Natural killer cell (primary cell): ENCODE measurements at regions not wholly inside any gene's neighbourhood (a gene's known extent, or its start where the extent isn't known, plus 50 kb on each side); places are given as distances from the start of the nearest gene placed in this dataset.

ENCODE experiments used
- ATAC-seq, 3 donors: fragments of 150-1000 bp in 2 of 3; fragments of 200-7000 bp in 1 of 3; cut with Tn5 transposase; 1 replicate in 1 of 3; 2 replicates in 2 of 3; pipeline ENCODE4 v1.10.0; 2021; ENCODE audit warnings: mild to moderate bottlenecking in 2 of 3, moderate library complexity in 2 of 3
- DNase-seq, 2 donors: peaks; one replicate each; pipeline versions ENCODE4 v3.0.0 to v3.0.0-alpha.2; 2013 to 2021; ENCODE audit warnings: mixed read lengths in 1 of 2
- H3K27ac ChIP-seq: one replicate; pipeline ENCODE4 v1.5.1; 2013; ENCODE audit warnings: mild to moderate bottlenecking, low read length
- H3K27me3 ChIP-seq: one replicate; pipeline ENCODE4 v1.6.1; 2013; ENCODE audit warnings: low read length; ENCODE audit not compliant: control insufficient read depth, insufficient read depth
- H3K36me3 ChIP-seq: one replicate; pipeline ENCODE4 v1.6.1; 2013; ENCODE audit warnings: low read length; ENCODE audit not compliant: control insufficient read depth, insufficient read depth
- H3K4me1 ChIP-seq: one replicate; pipeline ENCODE4 v1.6.1; 2013; ENCODE audit warnings: low read length; ENCODE audit not compliant: control insufficient read depth, insufficient read depth
- H3K4me3 ChIP-seq: one replicate; pipeline ENCODE4 v1.5.1; 2013; ENCODE audit warnings: low read length
- H3K9me3 ChIP-seq: one replicate; pipeline ENCODE4 v1.6.1; 2013; ENCODE audit warnings: low read length; ENCODE audit not compliant: control insufficient read depth, insufficient read depth
- H3K27ac Mint-ChIP-seq, 2 donors: one replicate each; pipeline ENCODE4 v1.8.0; 2022; ENCODE audit warnings: mild to moderate bottlenecking in 2 of 2, mixed read lengths in 2 of 2, moderate library complexity in 1 of 2
- H3K27me3 Mint-ChIP-seq, 2 donors: one replicate each; pipeline ENCODE4 v1.8.0; 2022; ENCODE audit warnings: low read depth in 2 of 2, mixed read lengths in 2 of 2
- H3K36me3 Mint-ChIP-seq: one replicate; pipeline ENCODE4 v1.8.0; 2022; ENCODE audit warnings: mixed read lengths
- H3K4me1 Mint-ChIP-seq, 2 donors: one replicate each; pipeline ENCODE4 v1.8.0; 2022; ENCODE audit warnings: mixed read lengths in 2 of 2
- H3K4me3 Mint-ChIP-seq: one replicate; pipeline ENCODE4 v1.8.0; 2022; ENCODE audit warnings: mild to moderate bottlenecking, moderate library complexity, mixed read lengths
- H3K9me3 Mint-ChIP-seq, 2 donors: one replicate each; pipeline ENCODE4 v1.8.0; 2022; ENCODE audit warnings: mixed read lengths in 2 of 2
- CTCF ChIP-seq: fragments of 200-600 bp; IDR thresholded peaks from one replicate; pipeline ENCODE4 v1.8.0; 2022; ENCODE audit warnings: antibody characterized with exemption
- WGBS: methylation state at CpG from one replicate; pipeline ENCODE4 v1.1.7; 2013; ENCODE audit warnings: missing lambda C conversion rate; ENCODE audit not compliant: insufficient coverage; 5-methylcytosine and 5-hydroxymethylcytosine counted together
- intact Hi-C: fragments of 100-400 bp; cut with micrococcal nuclease; formaldehyde crosslinking; loops from one replicate; pipeline ENCODE4 v1.14.2; 2022

GRCh38 chr13:22655106-22655852 is 525.5 kb upstream of the SGCG start:
- Histone ChIP-seq H3K9me3 (no peaks in the 10 kb centered on the region), H3K4me1 (no peaks in the 10 kb centered on the region), H3K36me3 (no peaks in the 10 kb centered on the region), H3K27me3 (no peaks in the 10 kb centered on the region), H3K27ac (no peak overlapping the region), H3K4me3 (no peak overlapping the region)
- WGBS = 63% methylated on average over 5 of the region's 5 CpGs
- no peak for TF ChIP-seq CTCF
- DNase-seq (no peak), ATAC-seq (no peak)
- intact Hi-C loops = no loop called here
- Mint-ChIP-seq H3K36me3 (no peaks in the 10 kb centered on the region), H3K27ac (no peak overlapping the region), H3K4me3 (no peak overlapping the region), H3K9me3 (peaks cover 8 to 10% of the 10 kb centered on the region in 2 donors), H3K4me1 (no peaks in the 10 kb centered on the region), H3K27me3 (no peaks in the 10 kb centered on the region)

GRCh38 chr13:22662771-22663170 is 518.0 kb upstream of the SGCG start:
- Mint-ChIP-seq H3K9me3 (peaks cover 6 to 11% of the 10 kb centered on the region in 2 donors), H3K4me3 (no peak overlapping the region), H3K27me3 (no peaks in the 10 kb centered on the region), H3K36me3 (no peaks in the 10 kb centered on the region), H3K4me1 (no peaks in the 10 kb centered on the region), H3K27ac (no peak overlapping the region)
- Histone ChIP-seq H3K27me3 (no peaks in the 10 kb centered on the region), H3K4me3 (no peak overlapping the region), H3K9me3 (no peaks in the 10 kb centered on the region), H3K4me1 (no peaks in the 10 kb centered on the region), H3K27ac (no peak overlapping the region), H3K36me3 (no peaks in the 10 kb centered on the region)
- no peak for TF ChIP-seq CTCF
- DNase-seq (no peak), ATAC-seq (no peak)
- intact Hi-C loops = no loop called here
- no CpG with 5 or more reads among the region's 4 CpGs for WGBS

- Histone ChIP-seq H3K4me1 (no peaks in the 10 kb centered on the region), H3K27ac (no peak overlapping the region), H3K27me3 (no peaks in the 10 kb centered on the region), H3K4me3 (no peak overlapping the region), H3K9me3 (no peaks in the 10 kb centered on the region), H3K36me3 (no peaks in the 10 kb centered on the region)
- intact Hi-C loops = no loop called here
- Mint-ChIP-seq H3K27me3 (no peaks in the 10 kb centered on the region), H3K4me1 (no peaks in the 10 kb centered on the region), H3K27ac (no peak overlapping the region), H3K36me3 (no peaks in the 10 kb centered on the region), H3K9me3 (peaks cover 4 to 5% of the 10 kb centered on the region in 2 donors), H3K4me3 (no peak overlapping the region)
- WGBS = 50% methylated on average over 1 of the region's 2 CpGs
- TF ChIP-seq CTCF = no peak
- DNase-seq = no peak
- ATAC-seq = no peak
Measured at GRCh38 chr13:22665506-22665905, 515.3 kb upstream of the SGCG start.

GRCh38 chr13:22690756-22691155 is 490.0 kb upstream of the SGCG start:
- WGBS = 77% methylated on average over 8 of the region's 8 CpGs
- ATAC-seq = no peak

More at GRCh38 chr13:22690756-22691155, 490.0 kb upstream of the SGCG start:
- Histone ChIP-seq H3K4me3 (no peak overlapping the region), H3K4me1 (no peaks in the 10 kb centered on the region), H3K27me3 (no peaks in the 10 kb centered on the region), H3K36me3 (no peaks in the 10 kb centered on the region), H3K27ac (no peak overlapping the region), H3K9me3 (no peaks in the 10 kb centered on the region)
- H3K27me3 Mint-ChIP-seq = no peaks in the 10 kb centered on the region
- no peak for TF ChIP-seq CTCF
- no peak overlapping the region for H3K4me3 Mint-ChIP-seq
- H3K36me3 Mint-ChIP-seq = peaks cover 7% of the 10 kb centered on the region
- no peak for DNase-seq
- no peak overlapping the region for H3K27ac Mint-ChIP-seq
- intact Hi-C loops = no loop called here
- peaks cover 8 to 13% of the 10 kb centered on the region in 2 donors for H3K9me3 Mint-ChIP-seq
- H3K4me1 Mint-ChIP-seq = no peaks in the 10 kb centered on the region
